ENCODE measurements at regions not wholly inside any gene's neighbourhood (a gene's known extent, or its start where the extent isn't known, plus 50 kb on each side); places are given as distances from the start of the nearest gene placed in this dataset.

- H3K4me3 ChIP-seq (ENCODE audit: low read depth, low read length) = no peak overlapping the region
- no peak for DNase-seq (ENCODE audit: low read depth)
- no peak for TF ChIP-seq CTCF (IDR thresholded peaks at IDR 0.05; ENCODE audit: insufficient read depth, low read length)
Observed at GRCh38 chr1:105017587-105017986, 1267.9 kb downstream of the AMY1C start.

- no peak for DNase-seq (ENCODE audit: low read depth)
- no peak overlapping the region for H3K4me3 ChIP-seq (ENCODE audit: low read depth, low read length)
- no peak for TF ChIP-seq CTCF (IDR thresholded peaks at IDR 0.05; ENCODE audit: insufficient read depth, low read length)
Observed at GRCh38 chr1:105023719-105024118, 1274.0 kb downstream of the AMY1C start.

GRCh38 chr1:105027838-105028471 is 1278.3 kb downstream of the AMY1C start:
- TF ChIP-seq CTCF (IDR thresholded peaks at IDR 0.05; ENCODE audit: insufficient read depth, low read length) = no peak
- DNase-seq (ENCODE audit: low read depth) = no peak
- H3K4me3 ChIP-seq (ENCODE audit: low read depth, low read length) = no peak overlapping the region

- no peak for TF ChIP-seq CTCF (IDR thresholded peaks at IDR 0.05; ENCODE audit: insufficient read depth, low read length)
- no peak for DNase-seq (ENCODE audit: low read depth)
- H3K4me3 ChIP-seq (ENCODE audit: low read depth, low read length) = no peak overlapping the region
Observed at GRCh38 chr1:105072446-105072845, 1322.7 kb downstream of the AMY1C start.

GRCh38 chr1:105072850-105073249 is 1323.2 kb downstream of the AMY1C start:
- DNase-seq (ENCODE audit: low read depth) = no peak
- no peak overlapping the region for H3K4me3 ChIP-seq (ENCODE audit: low read depth, low read length)
- no peak for TF ChIP-seq CTCF (IDR thresholded peaks at IDR 0.05; ENCODE audit: insufficient read depth, low read length)

- no peak for DNase-seq (ENCODE audit: low read depth)
- TF ChIP-seq CTCF (IDR thresholded peaks at IDR 0.05; ENCODE audit: insufficient read depth, low read length) = no peak
- H3K4me3 ChIP-seq (ENCODE audit: low read depth, low read length) = no peak overlapping the region
Observed at GRCh38 chr1:105073660-105074059, 1324.0 kb downstream of the AMY1C start.

GRCh38 chr1:105083611-105084010 is 1333.9 kb downstream of the AMY1C start:
- TF ChIP-seq CTCF (IDR thresholded peaks at IDR 0.05; ENCODE audit: insufficient read depth, low read length) = no peak
- H3K4me3 ChIP-seq (ENCODE audit: low read depth, low read length) = no peak overlapping the region
- no peak for DNase-seq (ENCODE audit: low read depth)

All from fibroblast of the aortic adventitia (primary cell).